Urinary bladder (tissue), 3 donors: ENCODE measurements at regions not wholly inside any gene's neighbourhood (a gene's known extent, or its start where the extent isn't known, plus 50 kb on each side); places are given as distances from the start of the nearest gene placed in this dataset.

Experiments used
- DNase-seq: peaks from one replicate; pipeline ENCODE4 v3.0.0-alpha.2; 2015; ENCODE audit errors: extremely low spot score
- H3K27ac ChIP-seq: one replicate; pipeline ENCODE4 v1.5.1; 2013; ENCODE audit warnings: low read depth, mild to moderate bottlenecking, moderate library complexity
- H3K36me3 ChIP-seq: one replicate; pipeline ENCODE4 v1.6.1; 2013; ENCODE audit warnings: mild to moderate bottlenecking, moderate library complexity; ENCODE audit not compliant: insufficient read depth
- H3K4me1 ChIP-seq: one replicate; pipeline ENCODE4 v1.6.1; 2013; ENCODE audit warnings: mild to moderate bottlenecking, moderate library complexity; ENCODE audit not compliant: insufficient read depth
- H3K4me3 ChIP-seq: one replicate; pipeline ENCODE4 v1.5.1; 2013; ENCODE audit warnings: low read depth, low read length
- WGBS: extraction: QIAGEN DNeasy Blood & Tissue Kit; methylation state at CpG from one replicate; pipeline ENCODE4 v1.1.7; 2013; 5-methylcytosine and 5-hydroxymethylcytosine counted together
- donor health status: healthy with polysubstance abuse.
- donor health status: healthy.

- no peak overlapping the region for H3K27ac ChIP-seq
- no peaks in the 10 kb centered on the region for H3K4me1 ChIP-seq
- H3K36me3 ChIP-seq = no peaks in the 10 kb centered on the region
- DNase-seq = no peak
- no peak overlapping the region for H3K4me3 ChIP-seq
These were observed 296.9 kb upstream of the SOX5 start for GRCh38 chr12:24246376-24246775.

DNA sequence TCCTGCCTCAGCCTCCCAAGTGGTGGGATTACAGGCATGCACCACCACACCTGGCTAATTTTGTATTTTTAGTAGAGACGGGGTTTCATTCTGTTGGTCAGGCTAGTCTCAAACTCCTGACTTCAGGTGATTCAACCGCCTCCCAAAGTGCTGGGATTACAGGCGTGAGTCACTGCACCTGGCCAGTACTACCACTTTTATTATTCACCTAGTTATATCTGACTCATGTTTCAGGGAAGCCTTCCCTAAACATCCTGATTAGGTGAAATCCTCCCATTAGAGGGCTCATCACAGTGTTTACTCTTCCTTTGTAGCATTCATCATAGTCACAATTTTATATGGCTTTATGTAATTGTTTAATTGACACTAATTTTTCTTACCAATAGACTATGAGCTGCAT is 295.3 kb upstream of the SOX5 start:
- Histone ChIP-seq H3K27ac (no peak overlapping the region), H3K36me3 (no peaks in the 10 kb centered on the region), H3K4me3 (no peak overlapping the region), H3K4me1 (no peaks in the 10 kb centered on the region)
- 99% methylated on average over 3 of the region's 3 CpGs for WGBS
- no peak for DNase-seq

DNA sequence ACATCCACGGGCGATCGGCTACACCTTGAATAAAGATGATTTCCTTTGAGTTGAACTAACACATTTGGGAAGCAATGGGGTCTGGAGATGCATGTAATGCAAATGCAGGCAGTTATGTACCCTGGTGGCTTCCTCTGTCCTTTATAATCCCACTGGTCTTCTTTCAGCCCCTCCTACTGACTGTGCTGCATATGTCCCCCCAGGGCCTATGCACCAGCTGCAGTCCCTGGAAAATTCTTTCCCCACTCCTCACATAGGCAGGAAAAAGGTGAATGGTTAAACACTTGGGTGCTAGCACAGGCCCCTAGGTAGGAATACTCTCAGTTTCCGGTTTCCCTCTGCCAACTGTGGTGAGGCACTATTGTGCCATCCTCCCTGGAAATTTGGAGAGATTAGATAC is 294.8 kb upstream of the SOX5 start:
- Histone ChIP-seq H3K4me3 (no peak overlapping the region), H3K36me3 (no peaks in the 10 kb centered on the region), H3K27ac (no peak overlapping the region), H3K4me1 (no peaks in the 10 kb centered on the region)
- 97% methylated on average over 4 of the region's 4 CpGs for WGBS
- no peak for DNase-seq

- WGBS = 91% methylated on average over 1 of the region's 1 CpG
- Histone ChIP-seq H3K4me1 (no peaks in the 10 kb centered on the region), H3K4me3 (no peak overlapping the region), H3K27ac (no peak overlapping the region), H3K36me3 (no peaks in the 10 kb centered on the region)
- no peak for DNase-seq
These were observed 291.2 kb upstream of the SOX5 start for GRCh38 chr12:24240707-24241106.

GRCh38 chr12:24233519-24234246 is 284.2 kb upstream of the SOX5 start:
- DNase-seq = no peak
- Histone ChIP-seq H3K4me3 (no peak overlapping the region), H3K36me3 (no peaks in the 10 kb centered on the region), H3K4me1 (no peaks in the 10 kb centered on the region), H3K27ac (no peak overlapping the region)
- WGBS = 64% methylated on average over 7 of the region's 7 CpGs

GRCh38 chr12:24232531-24232930 is 283.1 kb upstream of the SOX5 start:
- peaks cover under 1% of the 10 kb centered on the region for H3K4me1 ChIP-seq
- WGBS = 96% methylated on average over 2 of the region's 2 CpGs

GRCh38 chr12:24231298-24231697 is 281.8 kb upstream of the SOX5 start:
- no peak overlapping the region for H3K27ac ChIP-seq
- DNase-seq = no peak
- peaks cover 1% of the 10 kb centered on the region for H3K4me1 ChIP-seq
- no peak overlapping the region for H3K4me3 ChIP-seq
- H3K36me3 ChIP-seq = no peaks in the 10 kb centered on the region
- 91% methylated on average over 5 of the region's 5 CpGs for WGBS

More at GRCh38 chr12:24232531-24232930, 283.1 kb upstream of the SOX5 start:
- Histone ChIP-seq H3K4me3 (no peak overlapping the region), H3K36me3 (no peaks in the 10 kb centered on the region), H3K27ac (no peak overlapping the region)
- DNase-seq = no peak

DNA sequence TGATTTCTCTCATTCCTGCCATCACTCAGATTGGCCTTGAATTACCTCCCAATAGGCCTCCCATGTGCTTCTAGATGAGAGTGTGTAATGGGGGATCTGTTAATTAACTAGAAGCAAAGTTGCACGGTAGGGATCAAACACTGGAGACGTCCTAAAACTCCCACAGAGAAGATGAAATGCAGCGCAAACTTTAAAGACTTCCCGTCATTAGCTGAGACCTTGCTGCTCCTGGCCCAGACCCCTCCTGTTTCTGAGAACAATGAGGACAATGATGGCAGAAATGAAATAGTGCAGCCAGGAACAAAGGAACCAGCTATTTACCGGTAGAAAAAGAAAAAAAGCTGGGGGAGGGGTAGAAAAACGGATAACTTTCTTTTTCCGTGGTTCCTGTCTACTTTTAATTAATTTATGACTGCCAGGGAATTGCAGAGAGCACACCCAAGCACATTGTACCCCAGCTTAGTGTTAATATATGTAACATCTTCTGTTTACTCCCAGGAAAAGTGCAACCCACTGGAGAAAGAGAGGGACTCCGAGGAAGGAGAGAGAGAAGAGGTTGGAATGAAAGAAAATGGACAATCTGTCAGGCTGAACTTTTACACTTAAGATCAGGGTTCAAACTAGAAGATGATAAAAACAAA is 280.7 kb upstream of the SOX5 start:
- Histone ChIP-seq H3K36me3 (no peaks in the 10 kb centered on the region), H3K4me3 (no peak overlapping the region), H3K27ac (no peak overlapping the region), H3K4me1 (peaks cover 1% of the 10 kb centered on the region)
- WGBS = 72% methylated on average over 8 of the region's 8 CpGs
- no peak for DNase-seq

DNA sequence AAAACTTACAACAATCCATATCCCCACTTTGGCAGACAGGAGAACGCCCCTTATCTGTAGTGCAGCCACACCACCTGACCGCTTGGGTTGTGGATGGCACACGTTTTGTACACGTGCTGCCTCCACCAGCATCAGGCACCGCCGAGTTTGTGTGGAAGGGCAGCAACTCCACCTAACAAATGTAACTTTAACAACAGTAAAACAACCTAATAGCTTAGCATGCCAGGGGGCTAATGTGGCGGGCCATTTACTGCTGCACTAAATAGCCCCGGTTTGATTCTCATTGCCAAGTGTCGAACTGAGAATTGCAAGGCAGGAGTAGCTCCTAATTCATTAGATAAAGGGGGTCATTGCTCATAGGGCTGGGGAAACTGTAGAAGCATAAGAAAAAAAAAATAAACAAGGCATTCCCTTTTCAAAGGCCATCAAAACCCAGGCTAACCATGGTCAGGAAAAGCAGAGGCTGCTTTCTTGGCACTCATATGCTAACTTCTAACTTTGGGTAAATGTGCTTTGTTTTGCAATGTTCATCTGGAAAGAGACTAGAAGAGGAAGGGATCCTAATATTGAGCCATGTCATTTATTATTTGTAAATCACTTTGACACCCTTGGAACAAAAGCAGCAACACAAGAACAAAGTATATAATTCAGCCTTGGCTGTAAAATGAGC is 279.7 kb upstream of the SOX5 start:
- H3K27ac ChIP-seq = no peak overlapping the region
- WGBS = 83% methylated on average over 9 of the region's 9 CpGs
- H3K4me3 ChIP-seq = no peak overlapping the region
- no peak for DNase-seq
- H3K36me3 ChIP-seq = no peaks in the 10 kb centered on the region
- H3K4me1 ChIP-seq = peaks cover 1% of the 10 kb centered on the region

DNA sequence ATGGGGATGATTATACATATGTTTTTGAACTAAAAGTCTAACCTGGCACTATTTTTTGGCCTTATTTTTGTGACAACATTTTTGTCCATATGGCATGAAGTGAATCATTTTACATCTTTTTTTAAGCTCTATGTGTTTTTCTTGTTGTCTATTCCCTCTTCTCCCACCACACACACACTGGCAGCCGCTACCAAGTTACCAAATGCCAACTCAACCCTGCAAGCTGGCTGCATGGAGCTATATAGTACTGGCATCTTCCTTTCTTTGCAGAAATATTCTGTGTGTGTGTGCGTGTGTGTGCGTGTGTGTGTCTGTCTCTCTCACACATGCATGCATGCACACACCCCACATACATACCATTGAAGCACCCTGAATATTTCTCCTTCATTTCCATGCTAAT is 278.9 kb upstream of the SOX5 start:
- no peaks in the 10 kb centered on the region for H3K36me3 ChIP-seq
- peaks cover 1% of the 10 kb centered on the region for H3K4me1 ChIP-seq
- H3K27ac ChIP-seq = no peak overlapping the region
- H3K4me3 ChIP-seq = no peak overlapping the region
- WGBS = 96% methylated on average over 3 of the region's 3 CpGs
- DNase-seq = no peak

DNA sequence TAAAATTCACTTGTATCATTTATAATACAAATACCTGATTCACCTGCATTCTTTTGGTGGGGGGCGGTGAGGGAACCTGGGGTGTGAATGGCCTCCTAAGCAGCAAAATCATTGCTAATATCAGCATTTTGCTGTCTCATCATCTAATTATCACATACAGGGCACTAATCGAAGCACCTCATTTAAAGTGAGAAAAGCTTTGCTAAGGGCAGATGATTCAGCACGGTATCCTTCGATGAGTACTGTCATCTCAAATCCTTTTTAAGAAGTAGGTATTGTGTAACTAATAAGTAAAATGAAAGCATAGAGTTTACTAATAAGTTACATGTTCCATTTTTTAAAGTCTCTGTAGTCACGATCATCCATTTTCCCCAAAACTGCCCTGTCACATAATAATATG is 278.1 kb upstream of the SOX5 start:
- no peak for DNase-seq
- H3K4me1 ChIP-seq = peaks cover 1% of the 10 kb centered on the region
- no peak overlapping the region for H3K4me3 ChIP-seq
- 92% methylated on average over 5 of the region's 5 CpGs for WGBS
- H3K36me3 ChIP-seq = no peaks in the 10 kb centered on the region
- no peak overlapping the region for H3K27ac ChIP-seq

DNA sequence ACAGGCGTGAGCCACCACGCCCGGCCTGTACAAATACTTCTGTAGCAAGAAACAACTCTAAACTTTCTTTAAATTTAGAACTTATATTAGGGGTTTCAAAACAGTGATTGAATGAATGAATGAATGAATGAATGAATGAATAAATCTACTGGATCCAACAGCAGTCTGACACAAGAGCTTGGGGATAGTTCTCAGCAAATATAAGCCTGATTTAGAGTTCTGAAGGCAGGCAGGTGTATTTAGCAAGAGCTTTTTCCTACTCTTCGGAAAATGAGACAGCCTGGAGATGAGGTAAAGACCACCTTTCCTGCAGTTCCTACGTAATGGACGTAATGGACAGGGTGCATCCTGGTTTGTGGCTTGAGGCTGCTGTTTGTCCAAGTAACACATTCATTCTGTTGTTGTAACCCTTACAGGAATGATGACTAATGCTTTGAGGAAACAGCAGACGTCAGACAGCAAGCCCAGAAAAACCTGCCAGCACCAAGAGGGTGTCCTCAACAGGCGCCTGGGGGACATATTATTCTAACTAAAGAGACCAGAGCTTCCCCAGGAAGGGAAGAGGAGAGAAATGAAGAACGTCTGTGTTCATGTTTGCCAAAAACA is 277.4 kb upstream of the SOX5 start:
- WGBS = 76% methylated on average over 9 of the region's 9 CpGs
- DNase-seq = no peak
- Histone ChIP-seq H3K27ac (no peak overlapping the region), H3K36me3 (no peaks in the 10 kb centered on the region), H3K4me3 (no peak overlapping the region), H3K4me1 (peaks cover 1% of the 10 kb centered on the region)

- Histone ChIP-seq H3K27ac (no peak overlapping the region), H3K4me3 (no peak overlapping the region), H3K4me1 (peaks cover 1% of the 10 kb centered on the region), H3K36me3 (no peaks in the 10 kb centered on the region)
- DNase-seq = no peak
These were observed 274.9 kb upstream of the SOX5 start for GRCh38 chr12:24224401-24224800.

DNA sequence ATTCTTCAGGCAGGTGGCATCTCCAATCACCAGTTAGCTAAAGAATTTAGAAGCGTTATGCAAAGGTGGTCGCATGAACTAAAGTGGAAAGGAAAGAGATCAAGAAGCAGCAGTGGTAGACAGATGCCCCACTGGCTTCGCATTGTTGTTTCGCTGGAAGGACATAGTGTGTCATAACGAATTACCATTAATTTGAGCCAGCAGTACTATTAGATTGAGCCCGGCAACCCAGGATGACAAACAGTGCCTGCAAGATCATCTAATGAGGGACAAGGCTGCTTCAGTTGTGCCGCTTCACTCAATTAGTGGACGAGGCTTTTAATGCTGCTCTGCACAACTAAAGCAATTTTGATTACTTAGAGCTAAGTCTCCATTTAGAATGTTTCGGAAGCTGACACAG is 274.5 kb upstream of the SOX5 start:
- Histone ChIP-seq H3K36me3 (no peaks in the 10 kb centered on the region), H3K4me1 (peaks cover 1% of the 10 kb centered on the region), H3K27ac (no peak overlapping the region), H3K4me3 (no peak overlapping the region)
- 95% methylated on average over 9 of the region's 9 CpGs for whole genome bisulfite sequencing
- DNase-seq = no peak
